ENCODE measurements at regions not wholly inside any gene's neighbourhood (a gene's known extent, or its start where the extent isn't known, plus 50 kb on each side); places are given as distances from the start of the nearest gene placed in this dataset.

DNA sequence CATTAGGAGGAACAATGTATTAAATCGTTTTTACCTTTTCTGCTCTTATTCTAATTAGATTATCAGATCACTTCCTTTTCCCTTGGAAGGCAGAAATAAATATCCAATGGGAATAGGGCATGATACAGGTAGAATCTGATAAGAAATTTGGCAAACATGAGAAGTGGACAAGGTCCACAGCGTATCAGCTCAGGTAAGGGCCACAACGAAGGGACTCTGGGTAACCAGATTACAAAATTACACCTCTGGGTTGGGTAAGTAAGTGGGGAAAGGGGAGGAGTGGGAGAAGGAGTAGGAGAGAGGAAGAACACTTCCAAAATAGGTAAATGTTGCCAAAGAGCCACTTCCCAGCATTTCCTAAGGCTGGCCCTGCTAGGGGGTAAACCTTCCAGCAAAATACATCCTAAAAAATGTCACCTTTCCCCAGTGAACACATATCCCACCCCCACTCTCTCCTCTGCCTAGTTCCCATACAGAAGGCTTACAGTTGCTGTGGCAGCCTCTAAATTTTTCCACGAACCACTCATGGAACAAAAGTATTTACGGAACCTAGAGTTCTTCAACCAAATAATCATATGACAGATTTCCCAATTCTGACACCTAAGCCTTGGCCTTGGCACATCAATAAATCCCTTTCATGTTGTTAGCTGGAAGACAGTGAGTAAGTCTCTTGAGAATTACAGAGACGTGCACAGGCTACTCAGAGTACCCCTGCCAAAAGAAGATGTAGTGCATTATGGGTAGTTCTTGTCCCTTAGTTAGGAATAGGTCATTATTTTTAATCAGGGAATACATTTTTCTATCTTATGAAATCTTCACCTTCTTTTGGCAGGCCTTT, 51.5 kb upstream of the DLX6 start:
- no peak overlapping the region for H3K4me2 ChIP-seq (ENCODE audit: low read length)
- no peaks in the 10 kb centered on the region for H3K36me3 ChIP-seq (ENCODE audit: control insufficient read depth, insufficient read depth, low read length)
- no peak overlapping the region for H3K27ac ChIP-seq
- H3K27me3 ChIP-seq (ENCODE audit: control insufficient read depth, insufficient read depth, low read length), result no peaks in the 10 kb centered on the region
- no peak overlapping the region for H3K4me3 ChIP-seq (ENCODE audit: low read depth, low read length)
- H3K4me1 ChIP-seq, result no peaks in the 10 kb centered on the region
- H3K9me3 ChIP-seq (ENCODE audit: control insufficient read depth, low read length), result no peaks in the 10 kb centered on the region
- H3K9ac ChIP-seq, result no peak overlapping the region
- H2AFZ ChIP-seq, result no peak overlapping the region
- TF ChIP-seq, protein P1, sequence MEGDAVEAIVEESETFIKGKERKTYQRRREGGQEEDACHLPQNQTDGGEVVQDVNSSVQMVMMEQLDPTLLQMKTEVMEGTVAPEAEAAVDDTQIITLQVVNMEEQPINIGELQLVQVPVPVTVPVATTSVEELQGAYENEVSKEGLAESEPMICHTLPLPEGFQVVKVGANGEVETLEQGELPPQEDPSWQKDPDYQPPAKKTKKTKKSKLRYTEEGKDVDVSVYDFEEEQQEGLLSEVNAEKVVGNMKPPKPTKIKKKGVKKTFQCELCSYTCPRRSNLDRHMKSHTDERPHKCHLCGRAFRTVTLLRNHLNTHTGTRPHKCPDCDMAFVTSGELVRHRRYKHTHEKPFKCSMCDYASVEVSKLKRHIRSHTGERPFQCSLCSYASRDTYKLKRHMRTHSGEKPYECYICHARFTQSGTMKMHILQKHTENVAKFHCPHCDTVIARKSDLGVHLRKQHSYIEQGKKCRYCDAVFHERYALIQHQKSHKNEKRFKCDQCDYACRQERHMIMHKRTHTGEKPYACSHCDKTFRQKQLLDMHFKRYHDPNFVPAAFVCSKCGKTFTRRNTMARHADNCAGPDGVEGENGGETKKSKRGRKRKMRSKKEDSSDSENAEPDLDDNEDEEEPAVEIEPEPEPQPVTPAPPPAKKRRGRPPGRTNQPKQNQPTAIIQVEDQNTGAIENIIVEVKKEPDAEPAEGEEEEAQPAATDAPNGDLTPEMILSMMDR (IDR thresholded peaks at IDR 0.05), result no peak
- no peaks in the 10 kb centered on the region for H3K79me2 ChIP-seq
